Nephron progenitor cell (in vitro differentiated cells): ENCODE measurements at regions not wholly inside any gene's neighbourhood (a gene's known extent, or its start where the extent isn't known, plus 50 kb on each side); places are given as distances from the start of the nearest gene placed in this dataset.
"Not testable (repeated sequence)": the region's sequence is repeated elsewhere in the genome, so short reads cannot be mapped to it uniquely, and the experiment has no call there.

ENCODE experiments used
- DNase-seq: peaks from one replicate; pipeline ENCODE4 v3.0.0; 2021
- H3K27ac Mint-ChIP-seq: 2 replicates; pipeline ENCODE4 v1.8.0; 2021; ENCODE audit warnings: mild to moderate bottlenecking, moderate library complexity, mixed read lengths
- H3K27me3 Mint-ChIP-seq: 2 replicates; pipeline ENCODE4 v1.8.0; 2021; ENCODE audit warnings: mild to moderate bottlenecking, low read depth, mixed read lengths; ENCODE audit not compliant: poor library complexity
- H3K36me3 Mint-ChIP-seq: 2 replicates; pipeline ENCODE4 v1.8.0; 2021; ENCODE audit warnings: low read depth, mixed read lengths
- H3K4me1 Mint-ChIP-seq: 2 replicates; pipeline ENCODE4 v1.8.0; 2021; ENCODE audit warnings: mixed read lengths
- H3K4me3 Mint-ChIP-seq: 2 replicates; pipeline ENCODE4 v1.8.0; 2021; ENCODE audit warnings: mild to moderate bottlenecking, moderate library complexity, mixed read lengths
- H3K9me3 Mint-ChIP-seq: 2 replicates; pipeline ENCODE4 v1.8.0; 2021; ENCODE audit warnings: mild to moderate bottlenecking, moderate library complexity, mixed read lengths
- TF ChIP-seq, protein P1 (sequence below): fragments of 200-600 bp; sonication (generic); IDR thresholded peaks from 2 replicates; pipeline ENCODE4 v1.5.0; 2021; ENCODE audit warnings: antibody characterized with exemption

DNA sequence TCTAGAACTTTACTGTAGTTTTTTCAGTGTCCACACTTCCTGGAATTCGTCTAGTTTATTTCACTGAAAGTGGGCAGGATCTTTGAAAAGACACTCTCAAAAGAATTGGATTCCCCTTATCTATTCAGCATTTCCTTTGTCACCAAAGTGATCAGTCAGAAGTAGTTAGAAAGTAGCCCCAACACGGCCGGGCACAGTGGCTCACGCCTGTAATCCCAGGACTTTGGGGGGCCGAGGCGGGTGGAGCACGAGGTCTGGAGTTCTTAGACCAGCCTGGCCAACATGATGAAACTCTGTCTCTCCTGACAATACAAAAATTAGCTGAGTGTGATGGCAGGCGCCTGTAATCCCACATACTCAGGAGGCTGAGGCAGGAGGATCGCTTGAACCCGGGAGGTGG is 69.0 kb upstream of the KMT2C start:
- no peaks in the 10 kb centered on the region for H3K9me3 Mint-ChIP-seq
- no peak overlapping the region for H3K4me3 Mint-ChIP-seq
- H3K27me3 Mint-ChIP-seq, result no peaks in the 10 kb centered on the region
- no peak for DNase-seq
- H3K27ac Mint-ChIP-seq, result no peak overlapping the region
- no peaks in the 10 kb centered on the region for H3K4me1 Mint-ChIP-seq
- TF ChIP-seq, protein P1, sequence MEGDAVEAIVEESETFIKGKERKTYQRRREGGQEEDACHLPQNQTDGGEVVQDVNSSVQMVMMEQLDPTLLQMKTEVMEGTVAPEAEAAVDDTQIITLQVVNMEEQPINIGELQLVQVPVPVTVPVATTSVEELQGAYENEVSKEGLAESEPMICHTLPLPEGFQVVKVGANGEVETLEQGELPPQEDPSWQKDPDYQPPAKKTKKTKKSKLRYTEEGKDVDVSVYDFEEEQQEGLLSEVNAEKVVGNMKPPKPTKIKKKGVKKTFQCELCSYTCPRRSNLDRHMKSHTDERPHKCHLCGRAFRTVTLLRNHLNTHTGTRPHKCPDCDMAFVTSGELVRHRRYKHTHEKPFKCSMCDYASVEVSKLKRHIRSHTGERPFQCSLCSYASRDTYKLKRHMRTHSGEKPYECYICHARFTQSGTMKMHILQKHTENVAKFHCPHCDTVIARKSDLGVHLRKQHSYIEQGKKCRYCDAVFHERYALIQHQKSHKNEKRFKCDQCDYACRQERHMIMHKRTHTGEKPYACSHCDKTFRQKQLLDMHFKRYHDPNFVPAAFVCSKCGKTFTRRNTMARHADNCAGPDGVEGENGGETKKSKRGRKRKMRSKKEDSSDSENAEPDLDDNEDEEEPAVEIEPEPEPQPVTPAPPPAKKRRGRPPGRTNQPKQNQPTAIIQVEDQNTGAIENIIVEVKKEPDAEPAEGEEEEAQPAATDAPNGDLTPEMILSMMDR, result no peak
- H3K36me3 Mint-ChIP-seq, result no peaks in the 10 kb centered on the region

- Mint-ChIP-seq H3K9me3 (no peaks in the 10 kb centered on the region), H3K27me3 (no peaks in the 10 kb centered on the region), H3K27ac (no peak overlapping the region), H3K4me3 (no peak overlapping the region), H3K4me1 (no peaks in the 10 kb centered on the region), H3K36me3 (no peaks in the 10 kb centered on the region)
- TF ChIP-seq, protein P1, result no peak
- no peak for DNase-seq
These were observed 68.6 kb upstream of the KMT2C start for GRCh38 chr7:152504367-152504766.

GRCh38 chr7:152502813-152503790 is 67.3 kb upstream of the KMT2C start:
- Mint-ChIP-seq H3K4me3 (no peak overlapping the region), H3K36me3 (no peaks in the 10 kb centered on the region), H3K9me3 (no peaks in the 10 kb centered on the region), H3K27me3 (no peaks in the 10 kb centered on the region), H3K27ac (no peak overlapping the region), H3K4me1 (no peaks in the 10 kb centered on the region)
- TF ChIP-seq, protein P1, result no peak
- no peak for DNase-seq

GRCh38 chr7:152501506-152501905 is 65.7 kb upstream of the KMT2C start:
- no peak overlapping the region for H3K4me3 Mint-ChIP-seq
- no peak for DNase-seq
- H3K27me3 Mint-ChIP-seq, result no peaks in the 10 kb centered on the region
- no peaks in the 10 kb centered on the region for H3K36me3 Mint-ChIP-seq
- no peak overlapping the region for H3K27ac Mint-ChIP-seq
- H3K4me1 Mint-ChIP-seq, result no peaks in the 10 kb centered on the region
- TF ChIP-seq, protein P1, result no peak
- no peaks in the 10 kb centered on the region for H3K9me3 Mint-ChIP-seq

- peaks cover 13% of the 10 kb centered on the region for H3K9me3 Mint-ChIP-seq
- not testable (repeated sequence) for H3K27ac Mint-ChIP-seq, H3K4me1 Mint-ChIP-seq, H3K27me3 Mint-ChIP-seq, DNase-seq, H3K36me3 Mint-ChIP-seq, H3K4me3 Mint-ChIP-seq
These were observed 64.2 kb upstream of the KMT2C start for GRCh38 chr7:152499969-152500368.

- H3K27ac Mint-ChIP-seq, result no peak overlapping the region
- H3K27me3 Mint-ChIP-seq, result peaks cover 6% of the 10 kb centered on the region
- H3K9me3 Mint-ChIP-seq, result peaks cover 13% of the 10 kb centered on the region
- H3K4me3 Mint-ChIP-seq, result no peak overlapping the region
- H3K36me3 Mint-ChIP-seq, result no peaks in the 10 kb centered on the region
- no peak for DNase-seq
- H3K4me1 Mint-ChIP-seq, result no peaks in the 10 kb centered on the region
- TF ChIP-seq, protein P1, result no peak
These were observed 60.1 kb upstream of the KMT2C start for GRCh38 chr7:152495867-152496266.
